SK-MEL-5 (cell line): ENCODE measurements at regions not wholly inside any gene's neighbourhood (a gene's known extent, or its start where the extent isn't known, plus 50 kb on each side); places are given as distances from the start of the nearest gene placed in this dataset.

Experiments
- DNase-seq: peaks from one replicate; pipeline ENCODE4 v3.0.0-alpha.2; 2016; ENCODE audit warnings: low read depth, low spot score
- in situ Hi-C: cut with HindIII; loops from 2 replicates; pipeline ENCODE4 v1.10.0; 2016; ENCODE audit warnings: low sequenced_read_pairs, high pct_unique_total_duplicates, low pct_unique_long_range_greater_than_20kb

DNA sequence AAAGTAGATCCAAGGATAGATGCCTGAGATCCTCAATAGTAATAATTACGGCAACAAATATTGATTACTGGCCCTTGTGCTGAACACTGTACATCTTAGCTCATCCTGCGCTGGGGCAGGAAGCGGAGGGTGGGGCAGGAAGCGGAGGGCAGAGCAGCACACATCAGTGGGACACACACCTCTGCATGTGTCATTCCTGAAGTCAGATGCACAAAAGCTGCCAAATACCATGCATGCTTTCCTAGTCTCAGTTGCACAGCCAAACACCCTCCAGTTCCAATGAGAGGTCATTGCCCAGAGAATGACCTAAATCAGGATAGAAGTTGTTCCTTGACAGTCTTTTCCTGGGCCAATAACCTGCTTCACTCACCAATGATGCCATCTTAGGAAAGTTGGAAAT lies 74.4 kb upstream of the FOXC1 start:
- in situ Hi-C loops: no loop called here
- no peak for DNase-seq

DNA sequence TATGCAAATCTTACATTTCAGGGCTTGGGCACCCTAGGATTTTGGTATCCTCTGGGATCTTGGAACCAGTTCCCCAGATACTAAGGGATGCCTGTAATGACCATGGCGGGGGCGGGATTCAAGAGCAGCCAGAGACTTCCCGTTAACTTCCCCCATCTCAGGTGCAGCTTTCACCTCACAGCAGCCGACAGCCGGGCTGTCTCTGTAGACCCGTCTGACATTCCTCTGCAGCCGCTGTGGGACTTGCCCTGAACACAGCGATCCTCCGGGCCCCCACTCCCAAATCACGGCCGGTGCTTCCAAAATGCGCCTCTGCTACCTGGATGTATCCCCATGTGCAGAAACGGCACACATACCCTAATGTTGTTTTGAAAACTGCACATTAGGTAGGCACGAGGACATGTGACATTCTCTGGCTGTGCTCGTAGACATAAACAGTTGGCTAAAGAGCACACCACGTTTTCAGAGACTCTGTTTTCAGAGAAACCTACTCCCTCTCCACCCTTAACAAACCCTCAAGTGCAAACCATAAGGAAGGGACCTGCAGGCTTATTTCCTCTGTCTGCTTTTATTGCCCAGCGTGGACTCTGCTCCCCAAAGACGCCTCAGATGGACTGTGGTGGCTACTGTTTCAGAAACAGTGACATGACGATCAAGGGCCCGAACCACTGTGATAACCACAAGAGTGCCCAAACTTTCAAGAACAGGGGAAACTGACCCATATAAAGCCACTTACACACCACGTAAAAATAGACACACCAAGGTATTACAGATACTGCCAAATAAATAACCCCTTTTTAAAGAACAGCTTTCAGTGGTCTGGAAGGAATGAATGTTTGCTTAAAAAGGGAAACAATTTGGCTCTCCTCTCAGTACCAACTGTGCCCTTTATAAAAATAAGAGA lies 72.9 kb upstream of the FOXC1 start:
- no peak for DNase-seq
- in situ Hi-C loops: no loop called here

DNA sequence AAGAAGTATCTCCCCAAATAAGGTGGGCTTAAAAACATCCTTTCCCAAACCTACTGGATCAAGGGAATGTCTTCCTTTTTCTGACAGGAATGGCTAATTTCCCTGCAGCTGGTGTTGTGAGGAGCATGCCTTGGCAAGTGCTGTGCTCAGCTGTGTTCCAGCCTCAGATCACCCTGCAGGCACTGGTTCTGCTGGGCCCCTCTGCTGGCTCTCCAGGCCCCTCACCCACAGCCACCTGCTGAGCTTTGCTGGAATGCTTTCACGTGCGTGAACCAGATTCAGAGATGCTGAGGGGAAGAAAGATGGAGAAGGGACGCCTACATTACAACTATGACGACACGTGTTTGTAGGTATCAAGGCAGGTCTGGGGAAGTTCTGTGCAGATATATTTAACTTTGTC lies 71.3 kb upstream of the FOXC1 start:
- DNase-seq: no peak
- in situ Hi-C loops: no loop called here

DNA sequence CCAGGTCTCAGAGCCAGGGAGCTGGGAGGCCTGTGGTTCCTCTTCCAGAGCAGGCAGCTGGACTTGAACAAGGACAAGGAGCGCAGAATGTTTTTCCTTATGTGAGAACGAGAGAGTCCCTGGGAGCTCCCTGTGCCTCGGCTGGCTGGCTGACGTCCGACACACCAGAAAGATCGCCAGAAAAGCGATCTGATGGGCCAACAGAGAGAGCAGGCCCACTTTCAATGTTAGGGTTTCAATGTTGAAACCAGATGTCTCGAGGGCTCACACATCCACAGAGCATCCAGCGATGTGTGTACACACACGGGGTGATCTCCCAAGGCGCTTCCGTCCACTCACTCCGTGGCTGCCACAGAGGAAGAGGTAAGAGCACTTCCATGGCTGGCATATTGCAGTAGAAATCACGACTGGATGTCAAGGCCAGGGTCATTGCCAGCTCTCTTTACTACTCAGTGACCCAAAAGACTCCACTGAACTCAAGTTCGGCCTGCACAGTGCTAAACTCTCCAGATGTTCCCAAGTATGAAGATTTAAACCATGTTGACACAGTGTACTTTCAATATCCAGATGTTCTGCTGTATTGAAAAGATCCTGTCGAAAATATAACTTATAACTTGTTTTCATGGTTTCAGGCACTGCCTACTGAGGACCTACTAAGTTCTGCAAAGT lies 70.8 kb upstream of the FOXC1 start:
- in situ Hi-C loops: no loop called here

DNA sequence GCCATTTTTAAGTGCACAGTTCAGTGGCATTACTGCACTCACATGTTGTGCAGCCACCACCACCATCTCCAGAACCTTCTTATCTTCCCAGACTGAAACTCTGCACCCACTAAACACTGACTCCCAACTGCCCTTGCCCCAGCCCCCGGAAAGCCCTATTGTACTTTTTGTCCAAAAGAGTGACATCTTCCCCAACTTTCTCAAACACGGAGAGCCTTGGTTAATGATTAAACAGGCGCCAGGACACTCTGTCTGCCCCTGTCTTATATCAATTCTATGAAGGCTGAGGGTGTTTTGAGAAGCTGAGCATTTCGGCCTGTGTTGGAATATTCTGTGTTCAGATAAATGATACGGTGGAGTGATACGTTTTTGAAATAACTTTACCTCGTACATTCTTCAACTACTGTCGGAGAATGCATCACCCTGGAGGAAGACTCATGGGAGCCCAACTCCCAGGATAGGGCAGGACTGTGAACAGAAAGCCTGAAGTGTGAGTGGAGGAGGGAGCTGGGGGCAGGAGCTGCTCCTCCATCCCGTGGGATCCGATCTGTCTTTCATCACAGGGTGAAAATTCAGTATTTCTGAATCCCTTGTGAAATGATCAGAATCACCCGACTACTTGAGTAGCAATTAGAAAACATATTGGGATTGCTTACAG lies 68.7 kb upstream of the FOXC1 start:
- in situ Hi-C loops: no loop called here
- DNase-seq: no peak

More for the DNA sequence above, 70.8 kb upstream of the FOXC1 start:
- no peak for DNase-seq

DNA sequence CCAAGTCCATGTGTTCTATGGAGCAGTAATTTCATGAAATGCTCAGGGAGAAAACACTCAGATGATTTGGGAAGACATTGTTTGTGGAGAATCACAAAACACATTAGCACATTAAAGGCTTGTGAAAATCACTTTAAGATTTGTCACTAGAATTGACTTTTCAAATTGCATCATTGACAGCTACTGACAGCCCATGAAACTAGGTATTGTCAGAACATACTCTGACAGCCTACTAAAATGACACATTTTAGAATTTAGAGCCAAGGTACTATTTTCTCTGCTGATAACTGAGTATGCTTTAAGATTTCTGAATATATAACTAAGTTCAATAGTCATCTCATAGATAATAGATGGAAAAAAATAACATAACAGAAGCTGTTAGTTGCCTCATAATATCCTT lies 67.4 kb upstream of the FOXC1 start:
- in situ Hi-C loops: no loop called here
- DNase-seq: no peak

DNA sequence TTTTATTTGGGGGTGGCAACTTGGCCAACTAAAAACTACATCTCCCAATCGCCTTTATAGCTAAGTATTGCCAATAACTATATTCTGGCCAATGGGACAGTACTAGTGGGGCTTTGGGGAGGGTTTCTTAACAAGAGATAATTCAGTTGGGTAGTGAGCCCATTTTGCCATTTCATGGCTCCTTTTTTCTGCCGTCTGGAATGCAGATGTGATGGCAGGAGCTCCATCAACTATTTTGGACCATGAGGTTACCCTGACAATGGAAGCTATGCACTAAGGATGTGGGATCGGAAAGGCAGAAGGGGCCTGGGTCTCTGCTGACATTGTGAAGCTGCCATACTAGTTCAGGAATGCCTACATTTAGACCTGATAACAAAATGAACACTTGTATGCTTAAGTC lies 67.0 kb upstream of the FOXC1 start:
- in situ Hi-C loops: no loop called here
- no peak for DNase-seq

DNA sequence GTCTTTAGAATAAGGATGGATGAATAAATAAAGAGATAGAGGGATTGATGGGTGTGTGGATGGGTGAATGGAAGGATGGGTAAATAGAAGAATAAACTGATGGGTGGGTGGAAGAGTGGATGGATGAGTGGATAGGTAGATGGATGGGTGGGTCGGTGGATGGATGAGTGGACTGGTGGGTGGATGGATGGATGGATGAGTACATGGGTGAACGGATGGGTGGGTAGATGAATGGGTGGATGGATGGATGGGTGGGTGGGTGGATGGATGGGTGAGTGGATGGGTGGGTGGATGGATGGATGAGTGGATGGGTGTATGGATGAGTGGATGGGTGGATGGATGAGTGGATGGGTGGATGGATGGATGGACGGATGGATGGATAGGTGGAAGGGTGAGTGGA lies 65.7 kb upstream of the FOXC1 start:
- in situ Hi-C loops: no loop called here
- no peak for DNase-seq

DNA sequence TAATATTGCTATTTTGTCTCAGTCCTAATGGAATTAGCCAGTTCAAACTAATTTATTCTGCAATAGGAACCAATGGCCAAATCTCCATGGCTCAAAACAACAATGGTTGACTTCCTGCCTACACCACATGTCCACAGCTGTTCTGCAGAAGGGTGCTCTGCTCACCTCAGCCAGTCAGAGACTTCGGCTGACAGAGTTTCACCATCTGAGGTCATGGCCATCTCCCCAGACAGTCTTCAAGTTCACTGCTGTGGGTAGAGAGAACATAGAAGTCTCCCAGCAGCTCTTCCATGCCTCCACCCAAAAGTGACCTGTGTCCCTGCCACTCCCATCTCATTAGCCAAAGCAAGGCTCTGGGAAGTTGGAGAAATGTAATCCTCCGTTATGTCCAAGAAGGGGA lies 65.1 kb upstream of the FOXC1 start:
- in situ Hi-C loops: no loop called here

DNA sequence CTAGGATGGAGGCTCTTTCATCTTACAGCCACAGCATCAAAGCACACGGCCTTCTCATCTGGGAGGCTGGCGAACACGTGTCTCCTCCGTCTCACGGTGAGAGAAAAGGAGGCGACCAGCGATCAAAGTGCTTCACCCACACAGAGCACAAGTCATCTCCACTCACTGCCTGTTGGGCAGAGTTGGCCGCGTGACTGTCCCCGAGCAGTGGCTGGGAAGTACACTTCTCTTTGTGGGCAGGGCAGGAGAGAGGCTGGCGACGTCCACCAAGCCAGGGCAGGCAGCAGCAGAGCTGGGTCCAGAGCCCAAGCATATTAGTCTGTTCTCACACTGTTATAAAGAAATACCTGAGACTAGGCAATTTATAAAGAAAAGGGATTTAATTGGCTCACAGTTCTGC lies 64.1 kb upstream of the FOXC1 start:
- in situ Hi-C loops: no loop called here
- no peak for DNase-seq

More for the DNA sequence above, 65.1 kb upstream of the FOXC1 start:
- no peak for DNase-seq

DNA sequence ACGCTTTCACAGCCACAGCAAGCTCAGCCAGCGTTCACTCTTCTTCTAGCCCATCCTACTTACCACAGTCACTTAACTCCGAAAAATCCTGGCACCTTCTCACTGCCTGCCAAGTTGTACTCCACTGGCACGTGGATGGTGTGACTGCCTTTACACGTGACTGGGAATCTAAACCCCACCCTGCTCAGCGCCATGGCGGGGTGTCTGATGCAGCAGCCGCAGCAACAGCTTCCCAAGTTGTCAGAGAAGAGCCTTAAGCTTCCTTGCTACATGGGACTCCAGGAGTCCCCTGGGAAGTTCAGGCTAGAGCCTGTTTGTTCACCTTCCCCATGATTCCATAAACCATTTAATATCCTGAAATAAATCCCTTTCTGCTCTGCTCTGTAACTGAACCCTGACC lies 61.9 kb upstream of the FOXC1 start:
- in situ Hi-C loops: no loop called here
- no peak for DNase-seq

DNA sequence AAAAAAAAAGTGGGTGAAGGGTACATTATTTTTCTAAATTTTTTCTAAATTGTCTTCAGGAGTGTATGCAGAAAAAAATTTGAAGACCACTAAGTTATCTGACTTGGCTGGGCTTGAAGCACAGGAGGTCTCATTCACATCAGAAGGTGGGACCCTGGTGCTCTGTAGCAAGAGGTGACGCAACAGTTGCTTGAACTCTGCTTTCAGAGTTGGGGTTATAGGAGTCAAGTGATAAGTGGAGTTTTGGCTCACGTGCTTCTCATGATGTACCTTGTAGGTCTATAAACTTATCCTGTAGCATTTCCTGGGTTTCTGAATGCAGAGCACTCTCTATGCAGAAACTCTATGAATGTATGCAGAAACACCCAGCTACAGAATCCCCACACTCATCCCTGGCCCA lies 58.5 kb upstream of the FOXC1 start:
- in situ Hi-C loops: no loop called here

DNA sequence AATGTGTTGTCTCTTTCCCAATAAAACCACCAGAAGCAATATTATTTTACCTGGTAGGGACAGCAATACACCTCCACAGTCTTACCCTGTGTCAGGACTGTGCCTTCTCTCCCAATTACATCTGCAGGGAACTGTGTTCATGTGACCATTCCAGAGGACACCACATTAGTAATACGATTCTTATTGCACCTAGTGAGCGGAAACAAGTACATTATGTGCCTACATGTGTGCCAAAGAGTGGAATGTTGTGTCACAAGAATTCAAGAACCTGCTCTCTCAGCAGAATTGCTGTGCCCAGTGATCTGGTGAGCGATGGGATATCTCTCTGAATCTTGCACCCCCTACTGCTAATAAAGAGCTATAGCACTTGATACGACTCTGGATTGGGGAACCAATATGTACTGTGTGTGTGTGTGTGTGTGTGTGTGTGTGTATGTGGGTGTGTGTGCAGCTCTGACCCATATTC lies 57.4 kb upstream of the FOXC1 start:
- peak; percentile 85 for DNase-seq
- in situ Hi-C loops: no loop called here

More for the DNA sequence above, 58.5 kb upstream of the FOXC1 start:
- DNase-seq: no peak

DNA sequence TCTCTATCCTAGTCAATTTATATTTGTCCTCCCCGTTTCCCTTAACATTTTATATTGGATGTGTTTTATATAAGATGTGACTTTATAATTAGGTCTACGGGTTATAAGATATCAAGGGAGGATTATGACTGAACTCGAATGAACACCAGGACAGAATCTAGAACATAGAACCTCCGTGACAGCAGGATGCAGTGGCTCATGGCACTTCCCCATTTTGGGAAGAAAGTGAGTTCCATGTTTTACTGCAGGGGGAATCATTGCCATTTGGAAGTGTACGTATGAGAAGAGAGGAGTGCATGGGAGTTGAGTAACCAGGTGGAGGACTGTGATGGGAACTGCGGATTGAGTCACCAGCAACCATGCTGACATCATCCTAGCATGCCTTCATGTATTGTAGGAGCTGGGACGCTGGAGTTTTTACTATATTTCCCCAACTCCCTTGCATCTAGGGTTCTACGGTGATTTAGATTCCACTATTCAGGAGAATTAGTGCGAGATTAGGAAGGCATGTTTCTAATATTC lies 56.1 kb upstream of the FOXC1 start:
- in situ Hi-C loops: no loop called here
- DNase-seq: no peak

DNA sequence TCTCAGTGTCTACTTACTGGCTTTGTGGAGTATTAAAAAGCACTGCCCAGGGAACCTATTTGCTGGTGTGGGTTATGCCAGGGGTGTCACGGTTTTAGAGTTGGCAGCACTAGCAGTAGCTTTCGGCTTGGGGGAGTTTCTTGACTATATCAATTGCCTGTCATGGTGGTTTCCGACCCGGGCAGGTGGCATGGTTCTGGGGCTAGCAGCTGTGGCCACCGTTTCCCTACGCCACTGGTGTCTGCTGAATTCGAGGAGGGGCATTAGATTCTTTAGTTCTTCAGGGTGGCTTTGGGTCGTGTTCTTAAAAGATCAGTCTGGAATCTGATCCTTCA lies 55.6 kb upstream of the FOXC1 start:
- no peak for DNase-seq

DNA sequence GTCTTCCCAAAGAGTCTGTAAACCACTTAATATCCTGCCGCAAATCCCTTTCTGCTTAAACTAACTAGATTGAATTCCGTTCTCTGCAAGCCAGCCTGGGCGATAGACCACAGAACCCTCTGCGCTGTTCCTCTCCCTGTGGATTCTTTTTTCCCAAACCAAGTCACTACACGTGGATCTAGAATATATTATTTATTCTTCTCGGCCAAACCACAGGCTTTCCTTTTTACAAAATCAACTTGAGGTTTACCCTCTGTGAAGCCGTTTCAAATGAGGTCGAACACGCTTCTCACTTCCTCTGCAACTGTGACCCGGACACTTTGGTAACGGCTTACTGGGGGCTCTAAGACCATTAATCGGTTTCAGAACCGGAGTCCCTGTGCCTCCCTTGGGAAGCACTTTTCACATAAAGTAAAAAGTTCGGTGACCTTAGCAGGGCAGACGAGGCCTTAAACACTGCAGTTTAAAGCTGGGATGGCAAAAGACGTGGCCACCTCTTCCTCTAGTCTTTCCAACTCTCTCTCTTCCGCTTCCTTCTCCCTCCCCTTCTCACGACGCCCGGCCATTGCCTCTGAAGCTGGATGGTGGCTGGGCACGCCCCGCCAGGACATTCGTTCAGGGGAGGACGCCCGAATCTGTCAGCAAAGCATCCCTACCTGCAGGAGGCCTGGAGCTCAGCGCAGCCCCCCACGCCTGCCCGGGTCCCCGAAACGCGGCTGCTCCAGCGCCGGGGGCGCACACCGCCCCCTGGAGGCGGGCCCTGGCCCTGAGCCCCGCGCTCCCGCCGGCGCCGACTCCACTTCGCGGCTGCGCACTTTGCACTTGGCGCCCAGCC lies 55.0 kb upstream of the FOXC1 start:
- in situ Hi-C loops: no loop called here
- peak; percentile 56 for DNase-seq

More for the DNA sequence above, 55.6 kb upstream of the FOXC1 start:
- in situ Hi-C loops: no loop called here

DNA sequence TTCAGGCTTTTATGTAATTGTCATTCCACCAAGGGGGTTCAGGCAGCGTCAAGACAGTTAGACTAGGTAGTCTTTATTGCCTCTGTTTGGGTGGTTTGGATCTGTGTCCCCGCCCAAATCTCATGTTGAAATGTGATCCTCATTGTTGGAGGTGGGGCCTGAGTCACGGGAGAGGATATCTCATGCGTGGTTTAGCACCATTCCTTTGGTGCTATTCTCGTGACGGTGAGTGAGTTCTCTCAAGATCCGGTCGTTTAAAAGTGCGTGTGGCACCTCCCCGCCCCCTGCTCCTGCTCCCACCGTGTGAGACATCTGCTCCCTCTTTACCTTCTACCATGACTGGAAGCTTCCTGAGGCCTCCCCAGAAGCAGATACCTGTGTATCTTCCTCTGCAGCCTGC lies 51.3 kb upstream of the FOXC1 start:
- DNase-seq: no peak
- in situ Hi-C loops: no loop called here
